Activated naive CD4-positive, alpha-beta T cell treated with anti-CD3 and anti-CD28 coated beads, Interleukin-2, amount 10 ng/mL, durations not matched to agents 7 days and 5 days (primary cell): ENCODE measurements at regions not wholly inside any gene's neighbourhood (a gene's known extent, or its start where the extent isn't known, plus 50 kb on each side); places are given as distances from the start of the nearest gene placed in this dataset.
"Not testable (repeated sequence)": the region's sequence is repeated elsewhere in the genome, so short reads cannot be mapped to it uniquely, and the experiment has no call there.

Experiments used
- CTCF ChIA-PET: fragments of 350-600 bp; sonication (Branson Sonifier 250); formaldehyde crosslinking; loops from one replicate; lab custom pipeline; 2021; ENCODE audit warnings: antibody characterized with exemption; lab: Charles Lee
- DNase-seq: peaks from one replicate; pipeline ENCODE4 v3.0.0-alpha.2; 2020
- H3K27ac Mint-ChIP-seq: one replicate; pipeline ENCODE4 v1.8.0; 2021; ENCODE audit warnings: mild to moderate bottlenecking, moderate library complexity, mixed read lengths
- H3K27me3 Mint-ChIP-seq: one replicate; pipeline ENCODE4 v1.8.0; 2021; ENCODE audit warnings: mild to moderate bottlenecking, mixed read lengths
- H3K36me3 Mint-ChIP-seq: one replicate; pipeline ENCODE4 v1.8.0; 2021; ENCODE audit warnings: mixed read lengths
- H3K4me1 Mint-ChIP-seq: one replicate; pipeline ENCODE4 v1.8.0; 2021; ENCODE audit warnings: mixed read lengths
- H3K4me3 Mint-ChIP-seq: one replicate; pipeline ENCODE4 v1.8.0; 2021; ENCODE audit warnings: mild to moderate bottlenecking, moderate library complexity, mixed read lengths
- H3K9me3 Mint-ChIP-seq: one replicate; pipeline ENCODE4 v1.8.0; 2021; ENCODE audit warnings: mixed read lengths

DNA sequence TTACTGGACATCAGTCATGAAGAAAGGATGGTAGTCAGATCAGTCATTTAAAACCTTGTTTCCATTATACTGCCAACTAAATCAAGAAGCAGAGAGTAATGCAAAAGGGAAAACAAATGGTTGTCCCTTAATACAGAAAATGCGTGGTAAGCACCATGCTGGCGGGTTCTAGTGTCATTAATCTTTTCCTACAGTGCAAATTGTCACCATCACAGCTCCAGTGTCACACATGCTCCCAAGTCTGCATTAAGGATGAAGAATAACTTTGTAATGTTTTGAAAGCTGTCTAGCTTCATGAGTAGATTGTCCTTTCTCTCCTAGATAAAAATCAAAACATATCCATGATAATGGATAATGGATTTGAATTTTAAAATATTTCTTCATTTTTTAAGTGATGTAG, 735.6 kb downstream of the EPHA7 start:
- Mint-ChIP-seq H3K27me3 (no peaks in the 10 kb centered on the region), H3K9me3 (no peaks in the 10 kb centered on the region), H3K36me3 (no peaks in the 10 kb centered on the region), H3K27ac (no peak overlapping the region), H3K4me1 (no peaks in the 10 kb centered on the region), H3K4me3 (no peak overlapping the region)
- no peak for DNase-seq
- CTCF ChIA-PET, result no interaction called here

GRCh38 chr6:92682516-92683398, 736.6 kb downstream of the EPHA7 start:
- Mint-ChIP-seq H3K27ac (no peak overlapping the region), H3K36me3 (no peaks in the 10 kb centered on the region), H3K4me1 (no peaks in the 10 kb centered on the region), H3K27me3 (no peaks in the 10 kb centered on the region), H3K9me3 (no peaks in the 10 kb centered on the region), H3K4me3 (no peak overlapping the region)
- DNase-seq, result no peak
- CTCF ChIA-PET, result no interaction called here

GRCh38 chr6:92681401-92681800, 738.0 kb downstream of the EPHA7 start:
- no peak overlapping the region for H3K27ac Mint-ChIP-seq
- H3K9me3 Mint-ChIP-seq, result peaks cover 2% of the 10 kb centered on the region
- DNase-seq, result no peak
- no peaks in the 10 kb centered on the region for H3K27me3 Mint-ChIP-seq
- H3K36me3 Mint-ChIP-seq, result no peaks in the 10 kb centered on the region
- no peaks in the 10 kb centered on the region for H3K4me1 Mint-ChIP-seq
- CTCF ChIA-PET, result no interaction called here
- H3K4me3 Mint-ChIP-seq, result no peak overlapping the region

- DNase-seq, H3K27me3 Mint-ChIP-seq, H3K36me3 Mint-ChIP-seq, CTCF ChIA-PET, H3K4me3 Mint-ChIP-seq, H3K9me3 Mint-ChIP-seq, H3K4me1 Mint-ChIP-seq: not testable (repeated sequence)
- peak overlapping the region; percentile 51 for H3K27ac Mint-ChIP-seq
Measured at GRCh38 chr6:92671462-92671861, 747.9 kb downstream of the EPHA7 start.

DNA sequence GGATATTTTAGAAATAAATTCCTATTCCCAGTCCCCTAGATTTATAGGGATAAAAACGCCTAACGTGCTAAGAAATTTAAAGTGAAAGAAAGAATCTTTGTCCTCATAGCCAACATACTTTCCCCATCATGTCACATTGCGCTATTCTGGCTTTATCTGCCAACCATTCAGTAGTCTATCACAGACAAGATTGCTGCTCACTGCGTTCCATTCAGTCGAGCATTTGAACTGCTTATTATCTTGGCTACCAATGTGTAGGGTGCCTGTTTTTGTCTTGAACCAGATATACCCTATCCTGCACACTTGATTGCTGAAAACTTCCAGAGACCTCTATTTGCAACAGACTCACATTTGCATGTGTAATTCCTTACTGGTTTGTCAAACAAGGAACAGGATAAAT, 751.5 kb downstream of the EPHA7 start:
- H3K9me3 Mint-ChIP-seq, result peaks cover 7% of the 10 kb centered on the region
- H3K4me3 Mint-ChIP-seq, result no peak overlapping the region
- CTCF ChIA-PET, result no interaction called here
- H3K36me3 Mint-ChIP-seq, result no peaks in the 10 kb centered on the region
- no peak for DNase-seq
- H3K27me3 Mint-ChIP-seq, result no peaks in the 10 kb centered on the region
- H3K4me1 Mint-ChIP-seq, result no peaks in the 10 kb centered on the region
- H3K27ac Mint-ChIP-seq, result no peak overlapping the region

DNA sequence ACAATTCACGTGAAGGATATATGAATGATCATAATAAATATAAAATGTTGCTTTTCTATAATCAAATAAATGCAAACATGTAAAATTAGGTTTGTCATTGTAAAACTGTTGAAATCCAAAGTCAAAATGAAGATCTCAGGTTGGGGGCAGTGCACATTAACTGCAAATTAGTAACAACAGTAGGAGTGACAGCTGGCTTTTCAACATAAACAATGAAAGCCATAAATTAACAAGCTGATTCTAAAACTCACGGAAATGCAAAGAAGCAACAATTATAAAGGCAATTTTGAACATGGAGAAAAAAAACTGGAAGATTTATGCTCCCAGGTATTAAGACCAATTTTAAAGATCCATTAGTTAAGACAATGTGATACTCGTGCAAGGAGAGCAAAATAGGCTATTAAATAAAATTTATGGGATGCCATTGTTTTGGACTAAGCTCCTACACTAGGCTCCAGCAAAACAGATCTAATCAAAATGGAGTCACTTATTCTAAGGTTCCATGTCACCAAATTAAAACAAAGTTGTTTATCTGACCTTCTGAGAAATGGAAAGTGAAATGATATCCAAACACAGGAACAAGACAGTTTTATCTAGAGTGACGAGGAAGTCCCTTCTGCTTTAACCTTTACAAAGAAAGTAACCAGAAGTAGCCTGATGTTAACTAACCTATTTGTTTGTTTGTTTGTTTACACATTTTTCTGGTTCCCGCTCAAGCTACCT, 770.8 kb downstream of the EPHA7 start:
- CTCF ChIA-PET, result no interaction called here
- Mint-ChIP-seq H3K27ac (no peak overlapping the region), H3K36me3 (no peaks in the 10 kb centered on the region), H3K27me3 (no peaks in the 10 kb centered on the region), H3K4me3 (no peak overlapping the region), H3K4me1 (no peaks in the 10 kb centered on the region), H3K9me3 (peaks cover 8% of the 10 kb centered on the region)
- DNase-seq, result no peak

DNA sequence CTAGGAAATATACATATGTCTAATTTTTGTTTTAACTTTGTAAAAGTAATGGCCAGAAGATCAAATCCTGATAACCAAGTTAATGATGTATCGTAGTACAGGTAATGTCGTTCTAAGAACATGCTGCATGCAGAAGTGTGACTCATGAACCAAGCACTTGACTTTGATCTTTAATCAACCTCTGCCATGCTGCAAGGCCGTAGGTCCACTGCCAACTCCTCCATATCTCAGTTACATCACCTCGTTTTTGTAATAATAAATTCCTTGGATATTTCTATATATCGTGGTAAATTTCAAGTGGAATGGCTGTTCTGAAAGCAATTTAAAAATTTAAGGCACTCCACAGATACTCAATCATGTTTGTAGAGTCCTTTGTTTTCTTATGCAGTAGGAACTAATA, 771.7 kb downstream of the EPHA7 start:
- Mint-ChIP-seq H3K9me3 (peaks cover 5% of the 10 kb centered on the region), H3K4me3 (no peak overlapping the region), H3K27ac (no peak overlapping the region), H3K4me1 (no peaks in the 10 kb centered on the region), H3K27me3 (no peaks in the 10 kb centered on the region), H3K36me3 (no peaks in the 10 kb centered on the region)
- no peak for DNase-seq
- CTCF ChIA-PET, result no interaction called here

- H3K4me3 Mint-ChIP-seq, H3K9me3 Mint-ChIP-seq, H3K4me1 Mint-ChIP-seq, CTCF ChIA-PET, H3K36me3 Mint-ChIP-seq, H3K27ac Mint-ChIP-seq, H3K27me3 Mint-ChIP-seq: not testable (repeated sequence)
- DNase-seq, result peak; percentile 24
Measured at GRCh38 chr6:92644104-92644791, 775.1 kb downstream of the EPHA7 start.

DNA sequence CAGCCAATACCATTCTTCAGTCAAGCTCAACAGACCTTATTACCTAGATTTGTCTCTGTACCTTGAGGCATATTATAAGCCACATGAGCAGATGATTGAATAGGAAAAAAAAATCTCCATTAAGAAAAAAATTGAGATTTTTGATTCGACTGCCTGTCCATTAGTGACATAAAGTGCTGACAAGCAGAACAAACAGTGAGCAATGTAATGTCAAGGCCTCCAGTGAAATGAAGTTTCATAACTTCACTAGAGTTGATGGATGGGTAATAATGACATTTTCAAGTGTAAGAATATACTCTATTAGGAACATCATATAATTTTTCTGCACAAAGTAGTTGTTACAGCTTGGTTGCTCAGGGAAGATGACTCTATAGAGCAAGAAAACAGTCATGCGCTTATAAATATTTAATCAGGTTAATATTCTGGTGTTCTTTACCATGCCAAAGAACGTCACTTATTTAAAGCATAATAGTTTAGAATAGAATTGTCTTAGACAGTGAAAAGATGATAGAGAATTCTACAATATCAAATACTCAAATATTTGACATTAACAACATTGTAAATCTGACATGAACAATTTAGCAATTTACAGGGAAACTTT, 783.7 kb downstream of the EPHA7 start:
- Mint-ChIP-seq H3K9me3 (no peaks in the 10 kb centered on the region), H3K27ac (no peak overlapping the region), H3K4me3 (no peak overlapping the region), H3K4me1 (no peaks in the 10 kb centered on the region), H3K27me3 (no peaks in the 10 kb centered on the region), H3K36me3 (no peaks in the 10 kb centered on the region)
- no peak for DNase-seq
- CTCF ChIA-PET, result no interaction called here

- CTCF ChIA-PET, result no interaction called here
- no peak overlapping the region for H3K27ac Mint-ChIP-seq
- no peak for DNase-seq
Measured at GRCh38 chr6:92634561-92634960, 784.8 kb downstream of the EPHA7 start.

GRCh38 chr6:92623431-92623830, 795.9 kb downstream of the EPHA7 start:
- CTCF ChIA-PET, result no interaction called here

More at GRCh38 chr6:92634561-92634960, 784.8 kb downstream of the EPHA7 start:
- no peaks in the 10 kb centered on the region for H3K36me3 Mint-ChIP-seq
- no peaks in the 10 kb centered on the region for H3K27me3 Mint-ChIP-seq
- no peak overlapping the region for H3K4me3 Mint-ChIP-seq
- H3K9me3 Mint-ChIP-seq, result no peaks in the 10 kb centered on the region
- H3K4me1 Mint-ChIP-seq, result no peaks in the 10 kb centered on the region

DNA sequence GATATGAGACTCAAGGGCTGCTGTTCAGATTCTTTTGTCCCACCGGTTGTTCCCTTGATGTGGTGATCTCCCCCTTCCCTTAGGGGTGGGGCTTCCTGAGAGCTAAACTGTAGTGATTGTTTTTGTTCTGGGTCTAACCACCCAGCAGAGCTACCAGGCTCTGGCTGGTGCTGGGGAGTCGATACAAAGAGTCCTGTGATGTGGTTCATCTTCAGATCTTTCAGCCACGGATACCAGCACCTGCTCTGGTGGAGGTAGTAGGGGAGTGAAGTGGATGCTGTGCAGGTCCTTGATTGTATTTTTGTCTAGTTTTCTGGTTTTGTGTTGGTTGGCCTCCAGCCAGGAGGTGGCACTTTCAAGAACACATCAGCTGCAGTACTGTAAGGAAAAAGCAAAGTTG, 801.6 kb downstream of the EPHA7 start:
- Mint-ChIP-seq H3K4me1 (no peaks in the 10 kb centered on the region), H3K9me3 (peaks cover 12% of the 10 kb centered on the region), H3K27me3 (no peaks in the 10 kb centered on the region), H3K27ac (no peak overlapping the region), H3K4me3 (no peak overlapping the region), H3K36me3 (no peaks in the 10 kb centered on the region)
- DNase-seq, result no peak
- CTCF ChIA-PET, result no interaction called here

More at GRCh38 chr6:92623431-92623830, 795.9 kb downstream of the EPHA7 start:
- Mint-ChIP-seq H3K27ac (no peak overlapping the region), H3K36me3 (no peaks in the 10 kb centered on the region), H3K27me3 (no peaks in the 10 kb centered on the region), H3K4me3 (no peak overlapping the region), H3K9me3 (peaks cover 13% of the 10 kb centered on the region), H3K4me1 (no peaks in the 10 kb centered on the region)
- no peak for DNase-seq

GRCh38 chr6:92608751-92609150, 810.6 kb downstream of the EPHA7 start:
- H3K9me3 Mint-ChIP-seq, result peaks cover 17% of the 10 kb centered on the region
- DNase-seq, result no peak
- no peaks in the 10 kb centered on the region for H3K36me3 Mint-ChIP-seq
- CTCF ChIA-PET, result no interaction called here
- H3K27me3 Mint-ChIP-seq, result no peaks in the 10 kb centered on the region
- H3K27ac Mint-ChIP-seq, result no peak overlapping the region
- H3K4me1 Mint-ChIP-seq, result no peaks in the 10 kb centered on the region
- no peak overlapping the region for H3K4me3 Mint-ChIP-seq

- H3K27ac Mint-ChIP-seq, result no peak overlapping the region
- H3K36me3 Mint-ChIP-seq, result no peaks in the 10 kb centered on the region
- CTCF ChIA-PET, result no interaction called here
Measured at GRCh38 chr6:92593201-92593600, 826.2 kb downstream of the EPHA7 start.

More at GRCh38 chr6:92593201-92593600, 826.2 kb downstream of the EPHA7 start:
- no peak for DNase-seq
- Mint-ChIP-seq H3K9me3 (no peaks in the 10 kb centered on the region), H3K4me3 (no peak overlapping the region), H3K4me1 (no peaks in the 10 kb centered on the region), H3K27me3 (no peaks in the 10 kb centered on the region)
